ENCODE measurements at regions not wholly inside any gene's neighbourhood (a gene's known extent, or its start where the extent isn't known, plus 50 kb on each side); places are given as distances from the start of the nearest gene placed in this dataset.
"Not testable (repeated sequence)": the region's sequence is repeated elsewhere in the genome, so short reads cannot be mapped to it uniquely, and the experiment has no call there.

DNA sequence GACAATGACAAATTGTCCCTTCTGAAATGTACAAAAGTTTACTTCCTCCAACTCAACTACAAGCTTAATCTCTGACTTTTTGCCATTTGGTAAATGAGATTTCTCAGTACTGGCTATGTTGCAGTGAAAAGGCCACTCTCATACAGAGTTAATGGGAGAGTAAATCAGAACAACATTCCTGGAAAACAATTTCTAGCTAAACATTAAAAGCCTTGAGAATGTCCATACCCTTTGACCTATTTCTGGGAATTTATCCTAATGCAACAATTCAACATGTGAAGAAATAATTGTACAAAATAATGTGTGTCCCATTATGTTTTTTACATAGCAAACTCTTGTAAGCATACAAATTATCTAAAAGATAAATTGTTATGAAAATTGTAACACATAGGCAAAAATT, 56.3 kb upstream of the SPEF2 start:
- no peak for DNase-seq (ENCODE audit: low read depth in 2 of 2)

- no peak for DNase-seq (ENCODE audit: low read depth in 2 of 2)
Measured at GRCh38 chr5:35557748-35558147, 59.9 kb upstream of the SPEF2 start.

GRCh38 chr5:35557199-35557598, 60.5 kb upstream of the SPEF2 start:
- DNase-seq (ENCODE audit: low read depth in 2 of 2): no peak

- DNase-seq (ENCODE audit: low read depth in 2 of 2): no peak
Measured at GRCh38 chr5:35554016-35554415, 63.6 kb upstream of the SPEF2 start.

DNA sequence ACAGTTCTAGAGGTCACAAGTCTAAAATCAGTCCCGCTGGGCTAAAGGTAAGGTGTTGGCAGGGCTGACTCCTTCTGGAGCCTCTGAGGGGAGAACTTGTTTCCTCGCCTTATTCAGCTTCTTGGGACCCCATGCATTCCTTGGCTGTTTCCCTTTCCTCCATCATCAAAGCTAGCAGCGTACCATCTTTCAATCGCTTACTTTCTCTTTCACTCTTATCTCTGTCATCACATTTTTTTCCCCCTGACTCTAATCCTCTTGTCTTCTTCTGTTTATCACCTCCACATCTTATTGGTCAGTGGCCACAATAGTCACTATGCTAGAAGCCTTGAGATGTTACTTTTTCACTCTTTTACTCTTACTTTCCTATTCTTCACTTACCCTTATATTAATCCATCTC, 72.5 kb upstream of the SPEF2 start:
- DNase-seq (ENCODE audit: low read depth in 2 of 2): no peak

GRCh38 chr5:35543408-35543807, 74.3 kb upstream of the SPEF2 start:
- no peak for DNase-seq (ENCODE audit: low read depth in 2 of 2)

DNA sequence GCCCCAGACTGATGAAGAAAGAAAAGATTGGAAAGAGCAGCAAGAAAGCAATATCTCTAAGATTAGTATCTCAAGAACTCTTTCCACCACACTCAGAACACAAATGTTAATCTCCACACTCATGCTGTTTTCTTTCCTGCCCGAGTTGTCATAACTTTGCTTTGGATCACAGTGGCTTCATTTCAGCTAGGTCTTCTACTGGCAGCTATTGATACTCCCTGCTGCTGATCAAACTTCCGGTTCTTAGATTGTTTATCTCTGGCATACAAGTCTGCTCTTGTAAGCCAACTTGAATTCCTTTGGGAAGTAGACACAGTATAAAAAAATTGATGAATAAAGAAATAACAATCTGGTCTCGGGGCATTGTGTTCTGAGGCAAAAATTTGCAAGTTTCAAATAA, 77.7 kb upstream of the SPEF2 start:
- no peak for DNase-seq (ENCODE audit: low read depth in 2 of 2)

DNA sequence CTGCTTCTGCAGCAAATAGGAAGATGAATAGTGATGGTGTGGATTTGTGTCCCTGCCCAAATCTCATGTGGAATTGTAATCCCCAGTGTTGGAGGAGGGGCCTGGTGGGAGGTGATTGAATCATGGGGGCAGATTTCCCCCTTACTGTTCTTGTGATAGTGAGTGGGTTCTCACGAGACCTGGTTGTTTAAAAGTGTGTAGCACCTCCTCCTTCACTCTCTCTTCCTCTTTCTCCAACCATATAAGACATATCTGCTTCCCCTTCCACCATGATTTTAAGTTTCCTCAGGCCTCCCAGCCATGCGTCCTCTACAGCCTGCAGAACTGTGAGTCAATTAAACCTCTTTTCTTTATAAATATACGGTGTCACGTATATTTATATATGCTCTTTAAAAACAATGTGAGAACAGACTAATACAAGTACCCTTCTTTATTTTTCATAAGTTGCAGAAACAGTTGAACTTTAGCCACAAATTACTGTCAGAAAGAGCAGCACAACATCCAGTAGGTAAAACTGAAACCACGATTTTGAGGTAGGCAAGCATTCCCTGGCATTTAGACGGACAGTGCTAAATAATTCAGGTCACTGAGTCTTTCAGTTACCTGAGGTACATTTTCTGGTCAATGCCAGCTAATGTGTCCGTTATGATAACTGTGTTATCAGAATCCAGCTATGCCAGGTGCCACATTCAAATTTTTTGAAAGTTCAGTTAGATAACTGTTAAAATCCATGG, 79.3 kb upstream of the SPEF2 start:
- DNase-seq (ENCODE audit: low read depth in 2 of 2): no peak

DNA sequence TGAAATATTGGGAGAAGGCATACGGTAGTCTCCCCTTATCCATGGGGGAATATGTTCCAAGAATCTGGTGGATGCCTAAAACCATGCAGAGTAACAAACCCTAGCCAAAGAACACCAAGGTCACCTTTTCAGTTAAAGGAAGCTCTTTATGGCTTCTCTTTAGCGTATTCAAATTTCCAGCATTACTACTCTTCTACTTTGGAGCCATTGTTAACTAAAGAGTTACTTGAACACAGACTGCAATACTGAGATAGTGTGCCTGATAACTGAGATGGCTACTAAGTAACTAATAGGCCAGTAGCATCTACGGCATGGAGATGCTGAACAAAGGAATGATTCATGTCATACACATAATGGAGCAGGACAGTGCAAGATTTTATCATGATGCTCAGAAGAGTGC, 84.5 kb upstream of the SPEF2 start:
- no peak for DNase-seq (ENCODE audit: low read depth in 2 of 2)

GRCh38 chr5:35531553-35531952, 86.1 kb upstream of the SPEF2 start:
- not testable (repeated sequence) for DNase-seq (ENCODE audit: low read depth in 2 of 2)

DNA sequence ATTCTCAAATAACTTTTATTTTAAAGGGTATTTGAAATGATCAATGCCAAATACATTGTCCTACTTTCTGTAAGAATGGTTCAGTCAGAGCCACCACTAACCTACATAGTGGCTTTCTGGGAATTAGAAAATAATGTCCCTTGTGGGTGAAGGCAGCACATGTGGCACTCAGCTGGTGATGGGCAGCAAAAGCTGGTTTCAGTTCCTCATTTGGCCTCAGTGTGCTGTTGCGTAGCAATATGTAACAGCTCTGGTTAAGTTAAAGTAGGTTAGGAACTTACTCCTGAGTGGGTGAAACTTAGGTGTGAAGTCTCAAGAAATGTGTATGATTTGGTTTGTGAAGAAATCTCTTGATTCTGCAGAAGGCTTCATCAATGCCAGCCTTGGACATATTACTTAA, 99.6 kb upstream of the SPEF2 start:
- no peak for DNase-seq (ENCODE audit: low read depth in 2 of 2)

DNA sequence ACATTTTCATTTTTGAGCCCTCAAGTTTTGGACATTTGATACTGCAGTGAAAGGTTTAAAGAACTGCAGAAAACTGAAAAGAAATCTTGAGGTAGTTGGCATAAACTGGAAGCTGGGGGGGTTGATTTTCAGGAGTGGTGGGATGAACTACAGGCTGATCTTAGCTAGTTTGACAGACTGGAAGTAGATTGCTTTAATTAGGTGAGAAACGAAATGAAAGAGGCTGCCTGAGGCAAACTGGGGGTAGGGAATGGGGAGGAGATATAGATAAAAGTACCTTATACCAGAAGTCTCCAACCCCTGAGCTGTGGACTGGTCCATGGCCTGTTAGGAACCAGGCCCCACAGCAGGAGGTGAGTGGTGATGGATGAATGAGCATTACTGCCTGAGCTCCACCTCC, 101.4 kb upstream of the SPEF2 start:
- no peak for DNase-seq (ENCODE audit: low read depth in 2 of 2)

- no peak for DNase-seq (ENCODE audit: low read depth in 2 of 2)
Measured at GRCh38 chr5:35513612-35514011, 104.1 kb upstream of the SPEF2 start.

GRCh38 chr5:35502206-35502605, 115.5 kb upstream of the SPEF2 start:
- no peak for DNase-seq (ENCODE audit: low read depth in 2 of 2)

DNA sequence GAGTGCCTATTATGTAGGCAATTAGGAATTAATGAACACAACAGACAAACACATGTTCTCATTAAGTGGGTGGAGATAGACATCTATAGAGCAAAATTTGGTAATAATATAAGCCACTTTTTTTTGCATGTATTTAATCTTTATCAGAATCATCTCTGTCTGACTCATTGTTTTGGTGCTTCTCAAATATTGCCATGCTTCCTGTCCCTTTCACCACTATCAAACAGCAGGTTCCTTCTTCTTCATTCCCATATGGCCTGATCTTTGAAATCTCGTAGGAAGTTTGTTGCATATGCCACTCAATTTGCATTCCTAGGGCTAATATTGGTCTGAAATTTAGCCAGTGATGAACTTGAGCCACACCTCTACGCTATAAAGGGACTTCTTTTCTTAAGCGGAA, 128.9 kb upstream of the SPEF2 start:
- DNase-seq (ENCODE audit: low read depth in 2 of 2): no peak

GRCh38 chr5:35488055-35488454, 129.6 kb upstream of the SPEF2 start:
- no peak for DNase-seq (ENCODE audit: low read depth in 2 of 2)

DNA sequence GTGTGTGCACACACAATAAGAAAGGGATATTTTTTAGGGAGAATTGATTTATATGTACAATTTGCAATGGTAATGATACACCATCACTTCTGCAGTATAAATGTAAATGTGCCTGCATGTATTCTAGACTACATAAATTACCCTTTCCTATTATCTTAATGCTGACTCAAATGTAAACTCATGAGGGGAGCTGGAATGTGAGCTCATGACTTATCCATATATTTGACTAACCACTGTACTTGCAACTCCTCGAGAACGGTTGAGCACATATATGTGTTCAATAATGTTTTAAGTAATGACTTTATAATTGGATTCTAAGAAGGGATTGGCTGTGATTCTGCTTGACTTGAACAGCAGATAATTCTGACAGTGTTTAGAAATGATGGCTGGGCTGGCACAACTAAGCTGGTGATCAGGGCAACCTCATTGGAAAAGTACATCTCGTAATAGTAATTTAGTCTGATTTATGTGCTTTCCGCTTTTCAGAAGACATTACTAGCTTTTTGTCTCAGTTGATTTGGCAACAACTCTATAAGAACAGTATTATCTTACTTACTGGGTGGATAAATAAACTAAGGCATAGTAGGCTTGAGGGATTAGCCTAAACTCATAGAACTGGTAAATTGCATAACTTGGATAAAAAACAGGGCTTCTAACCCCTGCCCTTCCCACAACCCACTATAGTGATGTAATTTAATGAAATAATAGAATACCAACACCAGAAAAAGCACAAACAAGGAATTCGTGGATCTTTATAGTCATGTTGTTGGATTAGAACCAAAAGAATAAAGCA, 130.2 kb upstream of the SPEF2 start:
- DNase-seq (ENCODE audit: low read depth in 2 of 2): no peak

GRCh38 chr5:35485487-35485886, 132.2 kb upstream of the SPEF2 start:
- DNase-seq (ENCODE audit: low read depth in 2 of 2): no peak

- DNase-seq (ENCODE audit: low read depth in 2 of 2): no peak
Measured at GRCh38 chr5:35484241-35484640, 133.4 kb upstream of the SPEF2 start.

- no peak for DNase-seq (ENCODE audit: low read depth in 2 of 2)
Measured at GRCh38 chr5:35483780-35484179, 133.9 kb upstream of the SPEF2 start.

- no peak for DNase-seq (ENCODE audit: low read depth in 2 of 2)
Measured at GRCh38 chr5:35483191-35483590, 134.5 kb upstream of the SPEF2 start.

- DNase-seq (ENCODE audit: low read depth in 2 of 2): no peak
Measured at GRCh38 chr5:35482167-35482755, 135.4 kb upstream of the SPEF2 start.
